Ectodermal cell (in vitro differentiated cells): ENCODE measurements at regions not wholly inside any gene's neighbourhood (a gene's known extent, or its start where the extent isn't known, plus 50 kb on each side); places are given as distances from the start of the nearest gene placed in this dataset.

Experiments
- H3K27ac ChIP-seq: 2 replicates; pipeline ENCODE4 v1.7.0; 2013; ENCODE audit warnings: mild to moderate bottlenecking, low read depth, low read length; ENCODE audit not compliant: insufficient read depth, poor library complexity, severe bottlenecking
- H3K27me3 ChIP-seq: 2 replicates; pipeline ENCODE4 v1.7.0; 2013; ENCODE audit warnings: mild to moderate bottlenecking, low read length; ENCODE audit not compliant: insufficient read depth, control insufficient read depth, poor library complexity, severe bottlenecking
- H3K36me3 ChIP-seq: one replicate; pipeline ENCODE4 v1.7.0; 2013; ENCODE audit warnings: low read length; ENCODE audit not compliant: control insufficient read depth, insufficient read depth
- H3K4me1 ChIP-seq: one replicate; pipeline ENCODE4 v1.7.0; 2013; ENCODE audit warnings: low read length; ENCODE audit not compliant: control insufficient read depth, insufficient read depth
- H3K4me3 ChIP-seq: 2 replicates; pipeline ENCODE4 v1.7.0; 2013; ENCODE audit warnings: low read depth, low read length, control low read depth; ENCODE audit not compliant: insufficient read depth
- H3K9me3 ChIP-seq: 2 replicates; pipeline ENCODE4 v1.7.0; 2013; ENCODE audit warnings: mild to moderate bottlenecking, low read length, moderate library complexity; ENCODE audit not compliant: control insufficient read depth
- WGBS, 2 experiments: methylation state at CpG; one replicate each; pipeline ENCODE4 v1.1.7; 2013; ENCODE audit warnings: missing lambda C conversion rate in 2 of 2; 5-methylcytosine and 5-hydroxymethylcytosine counted together

GRCh38 chr2:120497261-120497977 lies 151.5 kb downstream of the INHBB start:
- Histone ChIP-seq H3K4me3 (no peak overlapping the region), H3K36me3 (no peaks in the 10 kb centered on the region), H3K27ac (no peak overlapping the region), H3K4me1 (no peaks in the 10 kb centered on the region), H3K9me3 (no peaks in the 10 kb centered on the region), H3K27me3 (peaks cover 6% of the 10 kb centered on the region)
- 90% methylated on average over 7 of the region's 7 CpGs for WGBS, 2 experiments

GRCh38 chr2:120498121-120498520 lies 152.2 kb downstream of the INHBB start:
- no peak overlapping the region for H3K4me3 ChIP-seq
- 91 to 95% methylated on average over 3 of the region's 3 CpGs for WGBS, 2 experiments
- H3K36me3 ChIP-seq, result no peaks in the 10 kb centered on the region
- no peak overlapping the region for H3K27ac ChIP-seq
- peaks cover 7% of the 10 kb centered on the region for H3K27me3 ChIP-seq
- no peaks in the 10 kb centered on the region for H3K9me3 ChIP-seq
- H3K4me1 ChIP-seq, result no peaks in the 10 kb centered on the region

DNA sequence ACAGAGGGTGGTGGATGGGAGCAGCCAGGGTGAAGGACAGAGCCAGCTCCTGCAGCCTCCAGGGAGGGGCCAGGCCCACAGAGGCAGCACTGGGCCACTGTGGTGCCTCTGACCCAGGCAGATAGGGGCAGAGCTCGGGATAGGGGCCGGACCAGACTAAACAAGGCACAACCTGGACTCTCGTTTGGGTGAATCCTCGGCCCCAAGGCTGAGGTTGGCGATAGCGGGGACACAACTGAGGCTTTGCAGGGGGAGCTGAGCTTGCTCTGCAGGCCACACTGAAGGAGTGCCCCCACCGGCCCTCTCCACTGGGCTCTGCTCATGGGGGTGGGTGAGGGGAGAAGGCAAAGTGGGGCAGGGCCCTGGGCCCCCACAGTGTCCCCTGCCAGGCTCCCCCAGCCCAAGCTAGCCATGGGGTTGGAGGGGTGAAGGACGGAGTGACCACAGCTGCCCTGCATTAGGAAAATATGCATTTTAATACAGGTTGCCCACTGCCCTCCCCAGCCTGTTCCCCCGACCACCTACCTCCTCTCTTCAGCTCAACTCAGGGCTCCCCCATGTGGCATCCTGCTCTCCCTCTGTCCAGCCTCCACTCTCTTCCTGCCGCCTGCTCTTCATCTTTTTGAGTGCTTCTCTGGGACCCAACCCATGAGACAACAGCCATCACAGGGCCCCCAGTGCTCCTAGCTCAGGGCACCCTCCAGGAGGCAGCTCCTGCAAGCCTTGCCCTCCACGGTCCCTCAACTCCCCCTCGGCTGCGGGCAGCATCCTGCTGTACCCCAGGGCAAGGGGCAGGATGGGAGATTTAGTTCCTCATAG lies 152.8 kb downstream of the INHBB start:
- no peak overlapping the region for H3K27ac ChIP-seq
- no peak overlapping the region for H3K4me3 ChIP-seq
- WGBS, 2 experiments, result 75 to 78% methylated on average over 13 of the region's 13 CpGs
- H3K4me1 ChIP-seq, result no peaks in the 10 kb centered on the region
- no peaks in the 10 kb centered on the region for H3K9me3 ChIP-seq
- H3K27me3 ChIP-seq, result peaks cover 9% of the 10 kb centered on the region
- no peaks in the 10 kb centered on the region for H3K36me3 ChIP-seq

DNA sequence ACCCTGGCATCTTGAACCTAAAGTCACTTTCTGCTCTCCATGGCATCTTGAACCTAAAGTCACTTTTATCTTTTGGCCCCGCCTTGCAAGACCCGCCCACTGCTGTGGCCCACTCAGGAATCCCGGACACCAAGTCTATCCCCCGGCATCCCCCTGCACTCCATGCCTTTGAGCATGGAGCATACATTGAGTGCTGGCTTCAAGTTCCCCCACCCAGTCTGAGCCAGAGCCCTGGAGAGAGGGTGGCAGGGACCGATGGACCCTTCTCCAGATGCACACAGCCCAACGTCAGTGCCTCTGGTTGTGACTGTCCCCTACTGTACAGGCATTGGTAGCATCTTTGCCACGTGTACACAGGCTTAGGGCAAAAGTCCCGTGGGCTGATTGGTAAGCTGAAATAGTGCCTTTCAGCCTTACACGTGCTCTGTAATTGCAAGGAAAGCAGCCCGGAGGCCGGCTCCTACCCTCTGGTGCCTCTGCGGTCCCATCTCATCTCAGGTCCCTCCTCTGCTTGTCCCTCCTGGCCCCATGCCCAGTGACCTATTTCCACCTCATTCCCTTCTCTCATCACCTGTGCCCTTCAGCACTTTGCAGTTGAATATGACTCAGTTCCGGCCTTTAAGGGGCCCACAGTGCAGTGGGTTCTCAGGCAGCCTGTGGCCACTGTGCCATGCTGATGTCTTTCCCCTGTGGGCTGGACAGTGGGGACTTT lies 154.0 kb downstream of the INHBB start:
- no peak overlapping the region for H3K27ac ChIP-seq
- no peaks in the 10 kb centered on the region for H3K36me3 ChIP-seq
- H3K4me3 ChIP-seq, result no peak overlapping the region
- no peaks in the 10 kb centered on the region for H3K4me1 ChIP-seq
- 88 to 89% methylated on average over 13 of the region's 13 CpGs for WGBS, 2 experiments
- peaks cover 9% of the 10 kb centered on the region for H3K27me3 ChIP-seq
- no peaks in the 10 kb centered on the region for H3K9me3 ChIP-seq

- Histone ChIP-seq H3K27ac (no peak overlapping the region), H3K27me3 (peaks cover 5% of the 10 kb centered on the region), H3K36me3 (no peaks in the 10 kb centered on the region), H3K9me3 (no peaks in the 10 kb centered on the region), H3K4me1 (no peaks in the 10 kb centered on the region), H3K4me3 (no peak overlapping the region)
- 89 to 94% methylated on average over 8 of the region's 8 CpGs for WGBS, 2 experiments
Measured at GRCh38 chr2:120501591-120501990, 155.7 kb downstream of the INHBB start.

GRCh38 chr2:120502357-120502756 lies 156.4 kb downstream of the INHBB start:
- H3K4me1 ChIP-seq, result no peaks in the 10 kb centered on the region
- 90 to 94% methylated on average over 6 of the region's 6 CpGs for WGBS, 2 experiments
- H3K27ac ChIP-seq, result no peak overlapping the region
- H3K4me3 ChIP-seq, result no peak overlapping the region
- H3K27me3 ChIP-seq, result peaks cover 11% of the 10 kb centered on the region
- H3K9me3 ChIP-seq, result no peaks in the 10 kb centered on the region
- no peaks in the 10 kb centered on the region for H3K36me3 ChIP-seq

GRCh38 chr2:120502761-120503160 lies 156.8 kb downstream of the INHBB start:
- WGBS, 2 experiments, result 87 to 95% methylated on average over 2 of the region's 2 CpGs
- Histone ChIP-seq H3K36me3 (no peaks in the 10 kb centered on the region), H3K27me3 (peaks cover 11% of the 10 kb centered on the region)

GRCh38 chr2:120503206-120503792 lies 157.4 kb downstream of the INHBB start:
- no peaks in the 10 kb centered on the region for H3K4me1 ChIP-seq
- H3K27ac ChIP-seq, result no peak overlapping the region
- H3K27me3 ChIP-seq, result peaks cover 11% of the 10 kb centered on the region
- H3K4me3 ChIP-seq, result no peak overlapping the region
- H3K9me3 ChIP-seq, result no peaks in the 10 kb centered on the region
- no peaks in the 10 kb centered on the region for H3K36me3 ChIP-seq
- 91% methylated on average over 17 of the region's 17 CpGs for WGBS, 2 experiments

More at GRCh38 chr2:120502761-120503160, 156.8 kb downstream of the INHBB start:
- Histone ChIP-seq H3K4me1 (no peaks in the 10 kb centered on the region), H3K4me3 (no peak overlapping the region), H3K27ac (no peak overlapping the region), H3K9me3 (no peaks in the 10 kb centered on the region)

GRCh38 chr2:120503793-120504571 lies 158.0 kb downstream of the INHBB start:
- WGBS, 2 experiments, result 84 to 86% methylated on average over 23 of the region's 23 CpGs
- peaks cover 11% of the 10 kb centered on the region for H3K27me3 ChIP-seq
- H3K4me3 ChIP-seq, result no peak overlapping the region
- H3K36me3 ChIP-seq, result no peaks in the 10 kb centered on the region
- no peaks in the 10 kb centered on the region for H3K9me3 ChIP-seq
- H3K27ac ChIP-seq, result no peak overlapping the region
- H3K4me1 ChIP-seq, result no peaks in the 10 kb centered on the region
